ENCODE measurements at regions not wholly inside any gene's neighbourhood (a gene's known extent, or its start where the extent isn't known, plus 50 kb on each side); places are given as distances from the start of the nearest gene placed in this dataset.
"Not testable (repeated sequence)": the region's sequence is repeated elsewhere in the genome, so short reads cannot be mapped to it uniquely, and the experiment has no call there.

- no peak for DNase-seq
- intact Hi-C loops (cut with DNase I) = no loop called here
Measured at GRCh38 chr21:27035791-27036190, 68.9 kb upstream of the ADAMTS5 start.

- intact Hi-C loops (cut with DNase I) = no loop called here
- no peak for DNase-seq
Measured at GRCh38 chr21:27034796-27035195, 67.9 kb upstream of the ADAMTS5 start.

GRCh38 chr21:27033471-27033870 is 66.6 kb upstream of the ADAMTS5 start:
- DNase-seq = peak in 1 of 10 donors; percentile 62
- intact Hi-C loops (cut with DNase I) = no loop called here

GRCh38 chr21:27026501-27026900 is 59.6 kb upstream of the ADAMTS5 start:
- intact Hi-C loops (cut with DNase I) = no loop called here

GRCh38 chr21:27025708-27026107 is 58.8 kb upstream of the ADAMTS5 start:
- intact Hi-C loops (cut with DNase I) = not testable (repeated sequence)
- DNase-seq = peak in 1 of 10 donors; percentile 59

More at GRCh38 chr21:27026501-27026900, 59.6 kb upstream of the ADAMTS5 start:
- DNase-seq = no peak

- intact Hi-C loops (cut with DNase I) = no loop called here
- no peak for DNase-seq
Measured at GRCh38 chr21:27024971-27025370, 58.1 kb upstream of the ADAMTS5 start.

GRCh38 chr21:27024301-27024700 is 57.4 kb upstream of the ADAMTS5 start:
- DNase-seq = no peak
- intact Hi-C loops (cut with DNase I) = no loop called here

GRCh38 chr21:27023186-27023585 is 56.3 kb upstream of the ADAMTS5 start:
- no peak for DNase-seq
- intact Hi-C loops (cut with DNase I) = no loop called here

GRCh38 chr21:27021801-27022200 is 54.9 kb upstream of the ADAMTS5 start:
- DNase-seq = no peak
- intact Hi-C loops (cut with DNase I) = no loop called here

GRCh38 chr21:27021046-27021445 is 54.2 kb upstream of the ADAMTS5 start:
- intact Hi-C loops (cut with DNase I) = no loop called here

GRCh38 chr21:27017246-27017645 is 50.4 kb upstream of the ADAMTS5 start:
- DNase-seq = no peak
- intact Hi-C loops (cut with DNase I) = no loop called here

More at GRCh38 chr21:27021046-27021445, 54.2 kb upstream of the ADAMTS5 start:
- no peak for DNase-seq

Measured in posterior cingulate gyrus (tissue), 11 donors.